GM18867 (cell line): ENCODE measurements at regions not wholly inside any gene's neighbourhood (a gene's known extent, or its start where the extent isn't known, plus 50 kb on each side); places are given as distances from the start of the nearest gene placed in this dataset.
"Not testable (repeated sequence)": the region's sequence is repeated elsewhere in the genome, so short reads cannot be mapped to it uniquely, and the experiment has no call there.

Experiments
- ATAC-seq: cut with Tn5 transposase; IDR thresholded peaks from one replicate; pipeline ENCODE4 v1.9.1; 2021; ENCODE audit warnings: mild to moderate bottlenecking, moderate library complexity; ENCODE audit not compliant: unreplicated experiment

DNA sequence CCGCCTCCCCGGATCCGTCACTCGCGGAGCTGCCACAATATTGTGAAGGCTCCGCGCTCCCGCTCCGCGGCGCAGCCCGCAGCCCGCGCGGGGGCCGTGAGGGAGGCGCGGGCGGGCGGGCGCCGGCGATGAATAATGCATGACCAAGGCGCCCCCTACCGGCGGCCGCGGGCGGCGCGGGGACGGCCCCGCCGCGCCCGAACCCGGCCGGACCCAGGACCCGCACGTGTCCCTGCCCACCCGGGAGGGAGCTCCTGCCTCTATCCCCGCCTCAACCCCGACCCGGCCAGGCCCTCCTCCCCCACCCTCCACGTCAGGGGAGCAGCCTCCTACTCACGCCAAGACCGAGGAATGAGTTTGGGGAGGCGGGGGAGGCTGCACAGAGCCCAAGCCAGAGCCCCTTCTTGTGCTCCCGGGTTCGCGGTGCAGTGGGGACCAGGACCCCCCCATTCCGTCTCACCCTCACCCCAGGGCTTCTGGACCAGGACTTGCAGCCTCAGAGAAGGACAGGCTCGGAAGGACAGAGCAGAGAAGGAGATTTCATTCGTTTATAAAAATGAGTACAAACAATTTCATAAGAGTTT, 70.8 kb upstream of the CASZ1 start:
- no peak for ATAC-seq

- ATAC-seq: no peak
These were observed 71.6 kb upstream of the CASZ1 start for GRCh38 chr1:10867914-10868598.

GRCh38 chr1:10868599-10868965, 72.1 kb upstream of the CASZ1 start:
- ATAC-seq: no peak

- no peak for ATAC-seq
These were observed 73.5 kb upstream of the CASZ1 start for GRCh38 chr1:10869933-10870332.

GRCh38 chr1:10870493-10871096, 74.1 kb upstream of the CASZ1 start:
- no peak for ATAC-seq

DNA sequence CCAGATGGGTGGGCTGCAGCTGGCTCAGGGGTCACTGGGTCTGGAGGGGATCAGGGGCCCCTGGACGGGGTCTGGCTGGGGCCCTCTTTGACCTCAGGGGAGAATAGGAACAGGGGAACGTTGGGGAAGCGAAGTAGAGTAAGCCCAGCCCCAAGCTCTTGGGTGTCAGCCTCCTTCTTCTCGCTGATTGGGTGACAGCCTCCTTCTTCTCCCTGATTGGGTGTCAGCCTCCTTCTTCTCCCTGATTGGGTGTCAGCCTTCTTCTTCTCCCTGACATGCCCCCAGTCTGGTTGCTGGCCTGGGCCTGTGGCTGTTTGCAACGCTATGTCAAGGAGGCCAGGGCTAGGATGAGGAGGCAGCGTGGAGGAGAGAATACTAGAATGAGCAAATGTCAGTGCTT, 76.7 kb upstream of the CASZ1 start:
- no peak for ATAC-seq

GRCh38 chr1:10874351-10874750, 77.9 kb upstream of the CASZ1 start:
- no peak for ATAC-seq

- ATAC-seq: no peak
These were observed 81.4 kb upstream of the CASZ1 start for GRCh38 chr1:10877894-10878293.

- ATAC-seq: no peak
These were observed 82.0 kb upstream of the CASZ1 start for GRCh38 chr1:10878469-10878868.

DNA sequence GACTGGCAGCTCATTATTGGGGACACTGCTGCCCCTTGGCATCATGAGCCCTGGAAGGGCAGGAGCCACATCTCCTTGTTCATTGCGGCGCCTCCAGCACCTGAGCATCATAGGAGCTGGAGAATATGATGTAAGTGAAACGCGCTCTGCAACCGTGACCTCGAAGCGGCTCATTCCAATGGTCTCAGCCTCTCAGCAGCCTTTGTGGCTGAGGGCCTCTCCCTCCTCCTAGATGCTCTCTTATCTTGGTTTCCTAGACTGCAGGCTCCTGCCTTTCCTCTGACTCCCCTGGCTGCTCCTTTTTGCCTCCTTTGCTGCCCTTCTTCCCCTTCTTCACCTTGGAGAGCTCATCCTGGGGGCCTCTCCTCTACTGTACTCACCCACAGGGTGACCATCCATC, 83.6 kb upstream of the CASZ1 start:
- ATAC-seq: no peak

GRCh38 chr1:10881046-10881445, 84.6 kb upstream of the CASZ1 start:
- ATAC-seq: no peak

DNA sequence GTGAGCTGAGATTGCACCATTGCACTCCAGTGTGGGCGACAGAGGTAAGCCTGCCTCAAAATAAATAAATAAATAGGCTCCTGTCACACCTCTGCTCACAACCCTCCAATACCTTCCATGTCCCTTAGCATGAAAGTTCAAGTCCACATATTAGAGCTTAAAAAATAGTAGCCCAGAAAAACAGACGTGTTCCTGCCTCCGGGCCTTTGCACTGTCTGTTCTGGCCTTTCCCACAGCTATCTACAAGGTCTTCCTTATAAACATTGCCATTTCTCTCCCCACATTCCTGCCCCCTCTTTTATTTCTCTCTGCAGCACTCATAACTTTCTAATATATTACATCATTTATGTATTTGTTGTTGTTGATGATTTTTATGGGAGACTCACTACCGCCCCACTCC, 85.6 kb upstream of the CASZ1 start:
- ATAC-seq: no peak

DNA sequence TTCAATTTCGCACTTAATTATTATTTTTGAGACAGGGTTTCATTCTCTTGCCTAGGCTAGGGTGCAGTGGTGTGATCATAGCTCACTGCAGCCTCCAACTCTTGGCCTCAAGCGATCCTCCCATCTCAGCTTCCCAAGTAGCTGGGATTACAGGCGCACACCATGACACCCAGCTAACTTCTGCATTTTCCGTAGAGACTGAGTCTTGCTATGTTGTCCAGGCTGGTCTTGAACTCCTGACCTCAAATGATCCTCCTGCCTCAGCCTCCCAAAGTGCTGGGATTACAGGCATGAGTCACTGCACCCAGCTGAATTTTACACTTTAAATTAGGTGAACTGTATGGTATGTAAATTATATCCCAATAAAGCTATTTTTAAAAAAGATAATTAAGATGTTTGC, 90.6 kb upstream of the CASZ1 start:
- ATAC-seq: not testable (repeated sequence)

- ATAC-seq: no peak
These were observed 91.8 kb upstream of the CASZ1 start for GRCh38 chr1:10888291-10888690.

- no peak for ATAC-seq
These were observed 92.6 kb upstream of the CASZ1 start for GRCh38 chr1:10888791-10889649.

DNA sequence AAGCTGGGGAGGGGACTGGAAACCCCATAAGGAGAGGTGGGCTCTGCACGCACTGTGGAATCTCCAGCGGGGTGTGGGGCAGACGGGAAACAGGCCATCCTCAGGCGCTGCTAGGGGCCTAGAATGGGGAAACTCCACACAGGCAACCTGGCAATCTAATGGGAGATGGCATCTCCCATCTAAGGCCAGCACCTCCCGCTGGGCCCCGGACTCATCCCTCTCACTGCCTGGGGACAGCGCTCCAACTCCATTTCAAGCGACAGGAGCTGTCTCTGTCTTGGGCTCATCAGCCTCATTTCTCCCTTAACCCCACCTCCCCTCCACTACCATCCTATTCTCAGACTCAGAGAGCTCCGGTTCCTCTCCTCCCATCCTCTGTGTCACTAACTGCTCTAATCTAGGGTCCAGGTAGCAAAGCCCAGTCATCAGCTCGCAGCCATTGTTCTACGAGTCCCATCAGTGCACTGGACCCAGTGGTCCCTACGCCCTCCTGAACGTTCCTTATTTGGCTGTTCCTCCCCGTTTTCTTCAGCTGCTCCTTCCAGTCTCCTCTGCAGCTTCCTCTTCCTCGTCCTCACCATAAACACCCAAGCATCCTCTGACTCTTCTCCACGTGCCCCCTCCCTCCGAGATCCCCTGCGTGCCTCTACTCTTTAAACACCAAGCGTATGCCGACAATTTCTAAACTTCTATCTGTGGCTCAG, 93.4 kb upstream of the CASZ1 start:
- ATAC-seq: no peak

DNA sequence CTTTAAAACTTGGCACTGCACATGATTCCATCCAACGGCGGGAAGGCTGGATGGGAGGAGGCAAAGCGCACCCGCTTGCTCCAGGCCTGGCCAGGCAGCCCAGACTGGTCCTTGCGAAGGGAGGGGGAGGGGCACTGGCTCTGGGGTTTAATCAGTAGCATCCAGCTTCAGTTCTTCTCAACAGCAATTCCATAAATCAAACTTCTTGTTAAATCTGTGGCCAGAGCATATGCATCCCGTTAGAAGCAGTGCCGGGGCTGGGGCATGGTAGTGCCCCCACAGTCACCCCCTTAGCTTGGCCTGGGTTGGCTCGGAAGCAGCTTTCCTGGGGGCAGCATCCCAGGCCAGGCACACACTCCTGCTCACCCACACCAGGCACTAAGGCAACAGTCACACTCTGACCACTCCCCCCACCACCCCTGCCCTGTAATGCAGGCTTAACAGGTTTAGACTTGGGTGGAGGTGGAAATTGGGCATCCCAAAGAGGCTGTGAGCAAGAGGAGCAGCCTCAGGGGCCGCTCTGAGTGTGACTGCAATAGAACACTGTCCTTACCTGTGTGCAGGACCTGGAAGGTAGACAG, 94.1 kb upstream of the CASZ1 start:
- ATAC-seq: no peak

DNA sequence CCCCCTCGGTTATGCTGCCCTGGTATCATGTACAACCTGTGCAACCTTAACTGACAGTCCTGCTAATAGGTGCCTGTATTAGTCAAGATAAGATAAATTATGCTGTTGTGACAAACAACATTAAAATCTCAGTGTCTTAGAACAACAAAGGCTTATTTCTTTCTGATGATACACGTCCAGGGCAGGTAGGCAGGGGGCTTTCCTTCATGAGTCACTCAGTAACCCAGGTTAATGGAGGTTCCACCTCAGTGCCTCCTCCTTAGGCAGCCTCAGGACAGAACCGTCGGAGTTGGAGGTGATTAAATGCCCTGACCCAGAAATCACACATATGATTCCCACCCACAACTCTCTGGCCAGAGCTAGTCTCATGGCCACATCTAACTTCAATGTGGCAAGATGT, 94.6 kb upstream of the CASZ1 start:
- no peak for ATAC-seq

- ATAC-seq: no peak
These were observed 96.0 kb upstream of the CASZ1 start for GRCh38 chr1:10892138-10893065.

DNA sequence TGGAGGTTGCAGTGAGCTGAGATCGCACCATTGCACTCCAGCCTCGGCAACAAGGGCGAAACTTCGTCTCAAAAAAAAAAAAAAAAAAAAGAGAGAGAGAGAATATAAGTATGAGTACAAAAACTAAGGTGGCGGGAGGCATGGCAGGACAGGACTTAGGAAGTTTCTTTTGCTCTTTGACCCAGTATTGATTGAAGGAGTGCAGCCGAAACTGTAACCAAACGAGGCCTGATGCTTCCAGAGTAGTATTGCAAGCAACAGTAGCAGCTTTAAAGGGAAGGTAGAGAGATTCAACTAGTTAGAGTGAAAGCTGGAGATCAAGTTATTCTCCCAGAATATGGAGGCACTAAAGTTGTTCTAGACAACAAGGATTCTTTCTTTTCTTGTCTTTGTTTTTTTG, 99.2 kb upstream of the CASZ1 start:
- no peak for ATAC-seq
